H1 (cell line): ENCODE measurements at regions not wholly inside any gene's neighbourhood (a gene's known extent, or its start where the extent isn't known, plus 50 kb on each side); places are given as distances from the start of the nearest gene placed in this dataset.

ENCODE experiments used
- CTCF ChIA-PET: fragments of 300-600 bp; sonication (Branson Sonifier 250); formaldehyde crosslinking; loops from one replicate; lab custom pipeline; 2021; ENCODE audit not compliant: partially characterized antibody; lab: Charles Lee
- POLR2A ChIA-PET: fragments of 300-600 bp; sonication (Branson Sonifier 250); formaldehyde crosslinking; loops from one replicate; lab custom pipeline; 2021; ENCODE audit warnings: inconsistent platforms; ENCODE audit not compliant: partially characterized antibody; lab: Charles Lee
- DNase-seq, 2 experiments: peaks; one replicate each; pipeline versions ENCODE4 v3.0.0 to v3.0.0-alpha.2; 2010 to 2022; ENCODE audit warnings: low spot score in 2 of 2, low read depth in 1 of 2, mixed read lengths in 1 of 2
- FAIRE-seq: peaks from 2 replicates; lab custom pipeline; 2011; peaks lifted over from hg19 to GRCh38; lab: Jason Lieb, UNC
- H2AFZ ChIP-seq: 2 replicates; pipeline ENCODE4 v1.8.1; 2012; ENCODE audit warnings: low read length, inconsistent platforms
- H2AK5ac ChIP-seq: 2 replicates; pipeline ENCODE4 v1.6.1; 2013; ENCODE audit warnings: low read depth, low read length
- H2BK120ac ChIP-seq: replicated peaks from 2 replicates; pipeline ENCODE3; 2013; ENCODE audit warnings: low read depth, low read length, inconsistent platforms
- H2BK12ac ChIP-seq: 2 replicates; pipeline ENCODE4 v1.6.1; 2013; ENCODE audit warnings: low read depth, low read length
- H2BK15ac ChIP-seq: 2 replicates; pipeline ENCODE4 v1.6.1; 2013; ENCODE audit warnings: low read length
- H2BK20ac ChIP-seq: 2 replicates; pipeline ENCODE4 v1.6.1; 2013; ENCODE audit warnings: low read length
- H2BK5ac ChIP-seq: 2 replicates; pipeline ENCODE4 v1.6.1; 2013; ENCODE audit warnings: low read depth, low read length
- H3K14ac ChIP-seq: 2 replicates; pipeline ENCODE4 v1.6.1; 2013; ENCODE audit warnings: inconsistent platforms; ENCODE audit not compliant: insufficient read length
- H3K18ac ChIP-seq: 2 replicates; pipeline ENCODE4 v1.6.1; 2013; ENCODE audit warnings: low read length; ENCODE audit errors: extremely low read depth
- H3K23ac ChIP-seq: 2 replicates; pipeline ENCODE4 v1.6.1; 2013; ENCODE audit warnings: inconsistent platforms; ENCODE audit not compliant: insufficient read length
- H3K23me2 ChIP-seq: 2 replicates; pipeline ENCODE4 v1.6.1; 2013; ENCODE audit warnings: low read depth, low read length
- H3K27ac ChIP-seq: 2 replicates; pipeline ENCODE4 v1.6.1; 2011; ENCODE audit warnings: low read depth, low read length, inconsistent platforms
- H3K27me3 ChIP-seq, 4 experiments: replicated peaks in 1 of 4; 1 replicate in 1 of 4; 2 replicates in 3 of 4; pipeline versions ENCODE4 v1.6.1 to v1.8.1; 2011 to 2013; ENCODE audit warnings: low read length in 3 of 4, mild to moderate bottlenecking in 3 of 4, inconsistent platforms in 2 of 4, mixed read lengths in 2 of 4, moderate library complexity in 1 of 4; ENCODE audit not compliant: control insufficient read depth in 3 of 4, insufficient read depth in 3 of 4; ENCODE audit errors: extremely low read depth in 1 of 4
- H3K36me3 ChIP-seq, 4 experiments: 2 replicates each; pipeline versions ENCODE4 v1.6.1 to v1.8.1; 2011 to 2013; ENCODE audit warnings: mild to moderate bottlenecking in 4 of 4, low read length in 3 of 4, moderate library complexity in 2 of 4, control low read depth in 1 of 4, inconsistent platforms in 1 of 4; ENCODE audit not compliant: insufficient read depth in 4 of 4, control insufficient read depth in 2 of 4
- H3K4ac ChIP-seq: replicated peaks from 2 replicates; pipeline ENCODE3; 2013; ENCODE audit warnings: low read length, low read depth, mixed read lengths, inconsistent platforms; ENCODE audit not compliant: insufficient read length
- H3K4me1 ChIP-seq, 4 experiments: replicated peaks in 1 of 4; 1 replicate in 1 of 4; 2 replicates in 3 of 4; pipeline versions ENCODE4 v1.6.1 to v1.8.1; 2011 to 2013; ENCODE audit warnings: low read length in 3 of 4, inconsistent platforms in 2 of 4, mixed read lengths in 1 of 4; ENCODE audit not compliant: insufficient read depth in 4 of 4, control insufficient read depth in 3 of 4
- H3K4me2 ChIP-seq, 2 experiments: 2 replicates each; pipeline versions ENCODE4 v1.6.1 to v1.8.1; 2011 to 2013; ENCODE audit warnings: low read depth in 2 of 2, low read length in 2 of 2, control low read depth in 1 of 2, inconsistent platforms in 1 of 2, mild to moderate bottlenecking in 1 of 2; ENCODE audit not compliant: insufficient read depth in 1 of 2
- H3K4me3 ChIP-seq, 4 experiments: fragments of 200-600, 300-600 bp in 1 of 4; sonication (generic), shearing (Covaris generic), sonication (Bioruptor Twin) in 1 of 4; 2 replicates each; pipeline versions ENCODE4 v1.5.1 to v1.8.1; 2011 to 2016; ENCODE audit warnings: low read length in 4 of 4, low read depth in 3 of 4, control low read depth in 2 of 4, inconsistent platforms in 2 of 4, mild to moderate bottlenecking in 2 of 4, mixed read lengths in 1 of 4, moderate library complexity in 1 of 4; ENCODE audit not compliant: insufficient read depth in 2 of 4; ENCODE audit errors: extremely low read depth in 1 of 4
- H3K56ac ChIP-seq: replicated peaks from 2 replicates; pipeline ENCODE3; 2013; ENCODE audit warnings: low read depth, mild to moderate bottlenecking, mixed read lengths, low read length, inconsistent platforms; ENCODE audit not compliant: insufficient read length
- H3K79me1 ChIP-seq: 2 replicates; pipeline ENCODE4 v1.6.1; 2013; ENCODE audit warnings: low read depth, low read length, control low read depth
- H3K79me2 ChIP-seq, 2 experiments: 2 replicates each; pipeline versions ENCODE4 v1.6.1 to v1.8.1; 2012 to 2013; ENCODE audit warnings: low read length in 2 of 2, mild to moderate bottlenecking in 2 of 2, inconsistent platforms in 1 of 2; ENCODE audit not compliant: insufficient read depth in 2 of 2, control insufficient read depth in 1 of 2
- H3K9ac ChIP-seq, 4 experiments: replicated peaks in 1 of 4; 1 replicate in 1 of 4; 2 replicates in 3 of 4; pipeline versions ENCODE4 v1.6.1 to v1.8.1; 2011 to 2013; ENCODE audit warnings: low read depth in 3 of 4, low read length in 3 of 4, control low read depth in 2 of 4, mild to moderate bottlenecking in 2 of 4, moderate library complexity in 2 of 4, inconsistent platforms in 1 of 4; ENCODE audit errors: extremely low read depth in 1 of 4
- H3K9me3 ChIP-seq, 2 experiments: 2 replicates each; pipeline versions ENCODE4 v1.6.1 to v1.8.1; 2012 to 2013; ENCODE audit warnings: mild to moderate bottlenecking in 2 of 2, moderate library complexity in 2 of 2, control low read depth in 1 of 2, inconsistent platforms in 1 of 2, low read depth in 1 of 2, low read length in 1 of 2, mixed read lengths in 1 of 2; ENCODE audit not compliant: insufficient read depth in 2 of 2
- H4K20me1 ChIP-seq, 2 experiments: replicated peaks in 1 of 2; 2 replicates each; pipeline versions ENCODE3 to v1.8.1; 2011 to 2013; ENCODE audit warnings: inconsistent platforms in 2 of 2, low read length in 2 of 2, mild to moderate bottlenecking in 1 of 2; ENCODE audit not compliant: insufficient read depth in 2 of 2, control insufficient read depth in 1 of 2
- H4K5ac ChIP-seq: 2 replicates; pipeline ENCODE4 v1.6.1; 2013; ENCODE audit warnings: low read length, low read depth, mixed read lengths, inconsistent platforms; ENCODE audit not compliant: insufficient read length
- H4K8ac ChIP-seq: 2 replicates; pipeline ENCODE4 v1.8.0; 2013; ENCODE audit warnings: mild to moderate bottlenecking, moderate library complexity, low read length, inconsistent platforms; ENCODE audit not compliant: insufficient read depth; ENCODE audit errors: extremely low read depth
- H4K91ac ChIP-seq: replicated peaks from 2 replicates; pipeline ENCODE3; 2013; ENCODE audit warnings: low read length, mixed read lengths, inconsistent platforms; ENCODE audit not compliant: insufficient read length
- CHD2 ChIP-seq: IDR thresholded peaks from 2 replicates; pipeline ENCODE4 v1.6.1; 2012; ENCODE audit warnings: low read length, improper control_type of control experiment
- WGBS, 2 experiments: shearing (Covaris generic) in 1 of 2; methylation state at CpG; one replicate each; pipeline versions ENCODE4 v1.1.6 to v1.1.7; 2013 to 2015; ENCODE audit warnings: low lambda C conversion rate in 2 of 2, mixed read lengths in 2 of 2, inconsistent platforms in 1 of 2, low coverage in 1 of 2, missing lambda C conversion rate in 1 of 2; ENCODE audit not compliant: insufficient replicate concordance in 2 of 2, insufficient coverage in 1 of 2, insufficient read length in 1 of 2; ENCODE audit errors: extremely low coverage in 1 of 2, missing lambda C conversion rate in 1 of 2; 5-methylcytosine and 5-hydroxymethylcytosine counted together

DNA sequence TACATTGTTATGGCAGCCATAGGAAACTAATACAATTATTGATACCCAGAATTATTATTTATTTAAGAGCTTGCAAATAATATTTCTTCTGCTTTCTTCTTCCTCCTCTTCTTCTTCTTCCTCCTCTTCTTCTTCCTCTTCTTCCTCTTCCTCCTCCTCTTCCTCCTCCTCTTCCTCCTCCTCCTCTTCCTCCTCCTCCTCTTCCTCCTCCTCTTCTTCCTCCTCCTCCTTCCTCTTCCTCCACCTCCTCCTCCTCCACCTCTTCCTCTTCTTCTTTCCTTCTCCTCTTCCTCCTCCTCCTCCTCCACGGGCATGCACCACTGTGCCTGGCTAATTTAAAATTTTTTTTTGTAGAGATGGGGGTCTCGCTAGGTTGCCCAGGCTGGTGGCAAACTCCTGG lies 95.6 kb upstream of the BCAR3 start:
- TF ChIP-seq CHD2, result no peak
- H4K20me1 ChIP-seq, result no peaks in the 10 kb centered on the region
- H3K18ac ChIP-seq, result no peak overlapping the region
- no peaks in the 10 kb centered on the region for H3K36me3 ChIP-seq
- H3K4me2 ChIP-seq, result no peak overlapping the region
- no peaks in the 10 kb centered on the region for H3K9me3 ChIP-seq
- H3K27ac ChIP-seq, result no peak overlapping the region
- H4K8ac ChIP-seq, result no peak overlapping the region
- H2AFZ ChIP-seq, result no peak overlapping the region
- H4K91ac ChIP-seq, result no peak overlapping the region
- H2BK20ac ChIP-seq, result no peak overlapping the region
- H3K4ac ChIP-seq, result no peak overlapping the region
- no peak overlapping the region for H2AK5ac ChIP-seq
- FAIRE-seq (no peak), DNase-seq (no peak)
- 95% methylated on average over 2 of the region's 2 CpGs; no CpG with 5 or more reads in 1 of the 2 experiments for WGBS, 2 experiments
- H3K79me1 ChIP-seq, result no peaks in the 10 kb centered on the region
- no peak overlapping the region for H4K5ac ChIP-seq
- H3K56ac ChIP-seq, result no peak overlapping the region
- ChIA-PET POLR2A (no interaction called here), CTCF (interaction anchor here (1.6 kb wide), 2 partner anchors 36 to 146 kb away, joined by 3 read pairs; no protein-coding TSS in a partner anchor)
- H3K4me1 ChIP-seq, result peaks cover 0 to 4% (median 1%) of the 10 kb centered on the region in 4 experiments; a peak in 1 of 7 replicates
- no peaks in the 10 kb centered on the region for H3K27me3 ChIP-seq
- no peak overlapping the region for H2BK5ac ChIP-seq
- H3K9ac ChIP-seq, result no peak overlapping the region
- no peaks in the 10 kb centered on the region for H3K23me2 ChIP-seq
- H3K23ac ChIP-seq, result no peak overlapping the region
- H3K14ac ChIP-seq, result no peak overlapping the region
- H2BK15ac ChIP-seq, result no peak overlapping the region
- H3K4me3 ChIP-seq, result no peak overlapping the region
- no peak overlapping the region for H2BK12ac ChIP-seq
- H2BK120ac ChIP-seq, result no peak overlapping the region
- no peaks in the 10 kb centered on the region for H3K79me2 ChIP-seq
